Coronary artery (tissue), 2 donors: ENCODE measurements at regions not wholly inside any gene's neighbourhood (a gene's known extent, or its start where the extent isn't known, plus 50 kb on each side); places are given as distances from the start of the nearest gene placed in this dataset.

Experiments used
- DNase-seq: peaks from one replicate; pipeline ENCODE4 v3.0.0-alpha.2; 2017; ENCODE audit warnings: low spot score
- H3K27ac ChIP-seq, 2 donors: fragments of 200-600 bp; sonication (generic); one replicate each; pipeline ENCODE4 v1.5.1; 2016 to 2019
- H3K4me3 ChIP-seq: fragments of 200-600 bp; sonication (generic); 2 replicates; pipeline ENCODE4 v1.5.1; 2016; ENCODE audit warnings: mild to moderate bottlenecking, moderate library complexity
- TF ChIP-seq, protein P1 (sequence below): fragments of 200-600 bp; sonication (generic); IDR thresholded peaks from one replicate; pipeline ENCODE4 v1.5.1; 2019; ENCODE audit warnings: antibody characterized with exemption

GRCh38 chr5:32520972-32521371, 64.4 kb upstream of the SUB1 start:
- TF ChIP-seq, protein P1, sequence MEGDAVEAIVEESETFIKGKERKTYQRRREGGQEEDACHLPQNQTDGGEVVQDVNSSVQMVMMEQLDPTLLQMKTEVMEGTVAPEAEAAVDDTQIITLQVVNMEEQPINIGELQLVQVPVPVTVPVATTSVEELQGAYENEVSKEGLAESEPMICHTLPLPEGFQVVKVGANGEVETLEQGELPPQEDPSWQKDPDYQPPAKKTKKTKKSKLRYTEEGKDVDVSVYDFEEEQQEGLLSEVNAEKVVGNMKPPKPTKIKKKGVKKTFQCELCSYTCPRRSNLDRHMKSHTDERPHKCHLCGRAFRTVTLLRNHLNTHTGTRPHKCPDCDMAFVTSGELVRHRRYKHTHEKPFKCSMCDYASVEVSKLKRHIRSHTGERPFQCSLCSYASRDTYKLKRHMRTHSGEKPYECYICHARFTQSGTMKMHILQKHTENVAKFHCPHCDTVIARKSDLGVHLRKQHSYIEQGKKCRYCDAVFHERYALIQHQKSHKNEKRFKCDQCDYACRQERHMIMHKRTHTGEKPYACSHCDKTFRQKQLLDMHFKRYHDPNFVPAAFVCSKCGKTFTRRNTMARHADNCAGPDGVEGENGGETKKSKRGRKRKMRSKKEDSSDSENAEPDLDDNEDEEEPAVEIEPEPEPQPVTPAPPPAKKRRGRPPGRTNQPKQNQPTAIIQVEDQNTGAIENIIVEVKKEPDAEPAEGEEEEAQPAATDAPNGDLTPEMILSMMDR: no peak
- DNase-seq: no peak
- H3K4me3 ChIP-seq: no peak overlapping the region
- H3K27ac ChIP-seq: no peak overlapping the region

GRCh38 chr5:32520356-32520755, 65.0 kb upstream of the SUB1 start:
- Histone ChIP-seq H3K4me3 (no peak overlapping the region), H3K27ac (no peak overlapping the region)
- no peak for DNase-seq
- TF ChIP-seq, protein P1: no peak

GRCh38 chr5:32519508-32519907, 65.8 kb upstream of the SUB1 start:
- Histone ChIP-seq H3K27ac (no peak overlapping the region), H3K4me3 (no peak overlapping the region)
- TF ChIP-seq, protein P1: no peak
- no peak for DNase-seq

GRCh38 chr5:32514806-32515205, 70.3 kb upstream of the ZFR start:
- no peak overlapping the region for H3K27ac ChIP-seq
- no peak overlapping the region for H3K4me3 ChIP-seq
- TF ChIP-seq, protein P1: no peak
- DNase-seq: no peak

DNA sequence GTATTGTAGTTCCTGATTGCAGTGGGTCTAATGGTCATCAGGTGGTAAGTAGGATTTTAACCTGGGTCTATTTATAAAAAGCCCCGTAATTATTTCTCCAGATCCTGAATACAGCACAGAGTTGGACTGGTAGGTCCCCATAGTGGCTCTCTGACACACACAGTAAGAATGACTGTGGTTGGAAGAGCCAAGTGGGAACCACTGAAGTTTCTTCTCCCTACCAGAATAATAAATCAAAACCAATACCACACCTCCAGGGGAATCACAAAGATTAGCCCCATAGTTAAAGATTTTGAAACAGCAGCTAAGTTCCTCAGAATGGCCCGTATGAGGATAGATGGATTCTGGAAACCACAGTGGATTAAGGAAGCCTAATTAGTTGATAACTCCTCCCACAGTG, 68.4 kb upstream of the ZFR start:
- TF ChIP-seq, protein P1: no peak
- H3K4me3 ChIP-seq: no peak overlapping the region
- DNase-seq: no peak
- H3K27ac ChIP-seq: no peak overlapping the region

DNA sequence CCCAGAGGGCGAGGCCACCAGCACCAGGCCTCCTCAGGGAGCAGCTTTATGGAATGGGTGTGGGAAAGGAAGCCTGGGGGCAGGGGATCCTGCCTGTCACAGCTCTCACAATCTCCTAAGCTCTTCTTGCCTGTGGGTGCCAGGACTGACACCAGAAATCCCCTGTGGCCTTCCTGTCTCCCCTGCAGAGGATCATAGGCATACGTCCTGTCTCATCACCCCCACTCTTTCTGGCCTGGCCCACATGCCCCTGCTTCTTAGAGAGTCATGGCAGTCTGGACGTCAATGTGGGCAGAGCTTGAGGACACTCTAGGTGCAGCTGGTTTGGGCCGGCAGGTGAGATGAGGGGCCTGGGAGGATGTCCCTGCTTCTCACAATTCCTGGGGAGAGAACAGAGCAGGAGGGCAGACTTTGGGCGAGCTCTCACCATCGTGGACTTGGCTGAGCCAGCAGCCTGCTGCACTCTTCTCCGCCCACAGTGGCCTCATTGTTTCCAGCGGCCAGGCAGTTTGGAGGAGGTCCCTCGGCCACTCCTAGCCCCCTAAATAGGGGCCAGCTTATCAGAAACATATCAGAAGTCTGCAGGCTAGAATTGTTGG, 67.3 kb upstream of the ZFR start:
- H3K27ac ChIP-seq: no peak overlapping the region
- TF ChIP-seq, protein P1: no peak
- DNase-seq: no peak
- no peak overlapping the region for H3K4me3 ChIP-seq

DNA sequence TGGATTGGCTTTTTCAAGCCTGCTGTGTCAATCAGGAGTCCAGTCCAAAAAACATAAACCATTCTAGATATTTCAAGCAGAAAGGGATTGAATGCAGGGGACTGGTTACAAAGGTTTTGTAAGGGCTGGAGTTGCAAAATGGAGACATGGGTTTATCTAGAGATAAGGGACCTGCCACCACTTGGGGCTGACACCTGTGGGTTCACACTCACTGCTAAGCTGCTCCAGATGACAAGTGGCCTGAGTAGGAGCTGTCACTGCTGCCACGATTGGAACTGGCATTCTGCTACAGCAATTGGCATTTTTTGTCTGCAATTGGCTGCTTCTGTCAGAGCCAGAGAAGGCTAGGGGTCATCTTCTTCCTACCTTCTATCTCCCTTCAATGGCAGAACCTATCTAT, 66.3 kb upstream of the ZFR start:
- TF ChIP-seq, protein P1: no peak

More for the DNA sequence above, 66.3 kb upstream of the ZFR start:
- H3K27ac ChIP-seq: no peak overlapping the region
- no peak overlapping the region for H3K4me3 ChIP-seq
- no peak for DNase-seq
